ENCODE measurements at regions not wholly inside any gene's neighbourhood (a gene's known extent, or its start where the extent isn't known, plus 50 kb on each side); places are given as distances from the start of the nearest gene placed in this dataset.
"Not testable (repeated sequence)": the region's sequence is repeated elsewhere in the genome, so short reads cannot be mapped to it uniquely, and the experiment has no call there.

- H3K27me3 Mint-ChIP-seq = peaks cover 15 to 24% of the 10 kb centered on the region in 2 donors
- DNase-seq; H3K9me3 ChIP-seq (ENCODE audit: low read length); H3K4me1 ChIP-seq (ENCODE audit: insufficient read depth, low read length); H3K27ac Mint-ChIP-seq; H3K4me3 ChIP-seq (ENCODE audit: low read length); H3K9me3 Mint-ChIP-seq; CTCF ChIA-PET; H3K36me3 ChIP-seq (ENCODE audit: insufficient read depth, low read length); H3K27ac ChIP-seq (ENCODE audit: low read depth, low read length); H3K36me3 Mint-ChIP-seq; H3K27me3 ChIP-seq (ENCODE audit: insufficient read depth, low read length, poor library complexity, severe bottlenecking); POLR2A ChIA-PET; H3K4me3 Mint-ChIP-seq; H3K4me1 Mint-ChIP-seq: not testable (repeated sequence)
Observed at GRCh38 chr4:121616449-121616848, 80.3 kb downstream of the ANXA5 start.

DNA sequence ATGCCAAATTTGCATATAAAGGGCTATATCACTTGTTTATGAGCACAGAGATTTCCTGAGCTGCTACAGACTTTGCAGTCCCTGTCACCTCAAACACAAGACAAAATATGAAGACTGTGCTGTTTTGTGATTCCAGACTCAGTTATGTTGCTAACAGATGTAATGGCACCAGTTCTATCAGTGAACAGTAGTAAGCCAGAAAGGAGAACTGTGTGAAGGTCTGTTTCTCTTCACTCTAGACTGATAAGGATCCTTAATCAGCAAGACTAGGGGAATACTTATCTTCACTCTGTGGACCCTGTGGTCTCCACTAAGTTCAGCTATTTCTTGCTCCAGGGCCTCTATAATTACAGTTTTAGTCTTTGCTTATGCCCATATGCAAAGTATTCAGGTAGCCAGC, 82.7 kb downstream of the ANXA5 start:
- DNase-seq = no peak
- H3K36me3 Mint-ChIP-seq = no peaks in the 10 kb centered on the region
- Histone ChIP-seq H3K27me3 (ENCODE audit: insufficient read depth, low read length, poor library complexity, severe bottlenecking) (no peaks in the 10 kb centered on the region), H3K4me3 (ENCODE audit: low read length) (no peak overlapping the region), H3K4me1 (ENCODE audit: insufficient read depth, low read length) (no peaks in the 10 kb centered on the region), H3K9me3 (ENCODE audit: low read length) (no peaks in the 10 kb centered on the region), H3K36me3 (ENCODE audit: insufficient read depth, low read length) (no peaks in the 10 kb centered on the region), H3K27ac (ENCODE audit: low read depth, low read length) (no peak overlapping the region)
- no peak overlapping the region for H3K27ac Mint-ChIP-seq
- H3K9me3 Mint-ChIP-seq = no peaks in the 10 kb centered on the region
- no peak overlapping the region for H3K4me3 Mint-ChIP-seq
- ChIA-PET POLR2A (no interaction called here), CTCF (no interaction called here)
- no peaks in the 10 kb centered on the region for H3K4me1 Mint-ChIP-seq
- H3K27me3 Mint-ChIP-seq = peaks cover 16 to 39% of the 10 kb centered on the region in 2 donors

DNA sequence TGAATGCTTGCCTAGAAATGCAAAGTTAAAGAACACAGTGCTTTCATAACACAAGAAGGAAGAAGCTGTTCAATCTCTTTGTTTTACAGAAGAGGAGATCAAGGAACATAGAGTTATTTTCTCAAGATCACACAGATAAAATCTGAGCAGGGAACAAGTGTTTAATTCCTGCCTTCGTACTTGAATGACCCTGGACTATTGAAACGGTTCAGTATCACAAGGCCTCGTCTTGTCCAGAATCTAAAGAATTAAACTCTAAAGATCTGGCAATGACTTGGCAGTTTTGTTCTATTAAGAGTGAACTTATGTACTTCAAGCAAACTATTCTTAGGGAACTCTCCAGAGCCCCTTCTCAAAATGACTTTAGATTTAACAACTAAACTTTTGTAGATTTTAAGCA, 97.7 kb downstream of the ANXA5 start:
- H3K27ac Mint-ChIP-seq = no peak overlapping the region
- CTCF ChIA-PET = no interaction called here
- no peak overlapping the region for H3K27ac ChIP-seq (ENCODE audit: low read depth, low read length)

DNA sequence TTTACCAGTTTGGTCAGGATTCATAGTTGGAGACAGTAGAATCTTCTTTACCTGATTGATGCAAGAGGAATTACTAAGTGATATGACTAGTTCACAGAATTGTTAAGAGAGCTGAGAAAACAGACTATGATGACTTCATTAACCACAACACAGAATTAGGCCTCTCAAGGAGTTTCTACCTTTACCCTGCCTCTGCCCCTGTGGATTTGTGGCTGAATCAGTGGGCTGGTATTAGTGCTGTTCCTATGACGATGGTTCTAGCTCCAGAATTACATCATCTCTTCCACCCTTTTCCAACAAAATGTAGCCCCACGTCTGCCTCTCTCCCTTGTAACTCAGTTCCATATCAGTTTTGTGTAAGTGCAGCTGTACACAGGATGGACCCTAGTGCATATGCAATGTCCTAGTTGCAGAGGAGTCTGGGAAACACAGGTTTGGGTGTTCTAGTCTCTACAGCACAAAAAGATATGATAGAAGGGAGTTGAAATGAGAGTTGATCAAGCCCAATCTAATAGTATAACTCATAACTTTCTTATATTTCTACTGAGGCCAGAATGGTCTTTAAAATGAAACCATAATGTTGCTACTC, 99.3 kb downstream of the ANXA5 start:
- Mint-ChIP-seq H3K4me3 (peak overlapping the region in 1 of 7 donors; percentile 20), H3K36me3 (no peaks in the 10 kb centered on the region), H3K27ac (no peak overlapping the region), H3K27me3 (peaks cover 0 to 8% of the 10 kb centered on the region in 2 donors), H3K9me3 (no peaks in the 10 kb centered on the region), H3K4me1 (no peaks in the 10 kb centered on the region)
- no peak overlapping the region for H3K4me3 ChIP-seq (ENCODE audit: low read length)
- ChIA-PET CTCF (no interaction called here), POLR2A (no interaction called here)
- no peaks in the 10 kb centered on the region for H3K4me1 ChIP-seq (ENCODE audit: insufficient read depth, low read length)
- no peaks in the 10 kb centered on the region for H3K9me3 ChIP-seq (ENCODE audit: low read length)
- no peak for DNase-seq
- no peaks in the 10 kb centered on the region for H3K27me3 ChIP-seq (ENCODE audit: insufficient read depth, low read length, poor library complexity, severe bottlenecking)
- no peaks in the 10 kb centered on the region for H3K36me3 ChIP-seq (ENCODE audit: insufficient read depth, low read length)
- H3K27ac ChIP-seq (ENCODE audit: low read depth, low read length) = no peak overlapping the region

More for the DNA sequence above, 97.7 kb downstream of the ANXA5 start:
- H3K27me3 Mint-ChIP-seq = peaks cover 0 to 8% of the 10 kb centered on the region in 2 donors
- Histone ChIP-seq H3K27me3 (ENCODE audit: insufficient read depth, low read length, poor library complexity, severe bottlenecking) (no peaks in the 10 kb centered on the region), H3K4me1 (ENCODE audit: insufficient read depth, low read length) (no peaks in the 10 kb centered on the region), H3K9me3 (ENCODE audit: low read length) (no peaks in the 10 kb centered on the region), H3K36me3 (ENCODE audit: insufficient read depth, low read length) (no peaks in the 10 kb centered on the region), H3K4me3 (ENCODE audit: low read length) (no peak overlapping the region)
- H3K9me3 Mint-ChIP-seq = no peaks in the 10 kb centered on the region
- no peak for DNase-seq
- no peak overlapping the region for H3K4me3 Mint-ChIP-seq
- no peaks in the 10 kb centered on the region for H3K4me1 Mint-ChIP-seq
- POLR2A ChIA-PET = no interaction called here
- no peaks in the 10 kb centered on the region for H3K36me3 Mint-ChIP-seq

- peaks cover 0 to 3% (median 0%) of the 10 kb centered on the region in 5 donors for H3K9me3 Mint-ChIP-seq
- ChIA-PET CTCF (no interaction called here), POLR2A (no interaction called here)
- no peak overlapping the region for H3K4me3 Mint-ChIP-seq
- DNase-seq = no peak
- no peak overlapping the region for H3K27ac Mint-ChIP-seq
- no peaks in the 10 kb centered on the region for H3K36me3 Mint-ChIP-seq
- no peaks in the 10 kb centered on the region for H3K9me3 ChIP-seq (ENCODE audit: low read length)
- H3K27ac ChIP-seq (ENCODE audit: low read depth, low read length) = no peak overlapping the region
- H3K27me3 Mint-ChIP-seq = peaks cover 0 to 15% of the 10 kb centered on the region in 2 donors
- no peaks in the 10 kb centered on the region for H3K4me1 ChIP-seq (ENCODE audit: insufficient read depth, low read length)
- no peak overlapping the region for H3K4me3 ChIP-seq (ENCODE audit: low read length)
- no peaks in the 10 kb centered on the region for H3K4me1 Mint-ChIP-seq
- no peaks in the 10 kb centered on the region for H3K27me3 ChIP-seq (ENCODE audit: insufficient read depth, low read length, poor library complexity, severe bottlenecking)
- no peaks in the 10 kb centered on the region for H3K36me3 ChIP-seq (ENCODE audit: insufficient read depth, low read length)
Observed at GRCh38 chr4:121594796-121595526, 101.8 kb downstream of the ANXA5 start.

GRCh38 chr4:121593760-121594159, 103.0 kb downstream of the ANXA5 start:
- peaks cover 0 to 3% (median 0%) of the 10 kb centered on the region in 5 donors for H3K9me3 Mint-ChIP-seq
- no peaks in the 10 kb centered on the region for H3K4me1 Mint-ChIP-seq
- peaks cover 0 to 26% of the 10 kb centered on the region in 2 donors for H3K27me3 Mint-ChIP-seq
- POLR2A ChIA-PET = no interaction called here
- Histone ChIP-seq H3K9me3 (ENCODE audit: low read length) (no peaks in the 10 kb centered on the region), H3K36me3 (ENCODE audit: insufficient read depth, low read length) (no peaks in the 10 kb centered on the region), H3K4me1 (ENCODE audit: insufficient read depth, low read length) (no peaks in the 10 kb centered on the region), H3K27ac (ENCODE audit: low read depth, low read length) (no peak overlapping the region), H3K27me3 (ENCODE audit: insufficient read depth, low read length, poor library complexity, severe bottlenecking) (peaks cover 3% of the 10 kb centered on the region), H3K4me3 (ENCODE audit: low read length) (no peak overlapping the region)
- H3K27ac Mint-ChIP-seq = no peak overlapping the region
- H3K36me3 Mint-ChIP-seq = no peaks in the 10 kb centered on the region
- DNase-seq = no peak
- CTCF ChIA-PET = no interaction called here
- no peak overlapping the region for H3K4me3 Mint-ChIP-seq

DNA sequence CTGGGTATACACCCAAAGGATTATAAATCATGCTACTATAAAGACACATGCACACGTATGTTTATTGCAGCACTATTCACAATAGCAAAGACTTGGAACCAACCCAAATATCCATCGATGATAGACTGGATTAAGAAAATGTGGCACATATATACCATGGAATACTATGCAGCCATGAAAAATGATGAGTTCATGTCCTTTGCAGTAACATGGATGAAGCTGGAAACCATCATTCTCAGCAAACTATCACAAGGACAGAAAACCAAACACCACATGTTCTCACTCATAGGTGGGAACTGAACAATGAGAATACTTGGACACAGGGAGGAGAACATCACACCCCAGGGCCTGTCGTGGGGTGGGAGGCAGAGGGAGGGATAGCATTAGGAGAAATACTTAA, 104.5 kb downstream of the ANXA5 start:
- H3K4me1 Mint-ChIP-seq; H3K27me3 ChIP-seq (ENCODE audit: insufficient read depth, low read length, poor library complexity, severe bottlenecking); CTCF ChIA-PET; H3K4me3 Mint-ChIP-seq; H3K4me1 ChIP-seq (ENCODE audit: insufficient read depth, low read length); H3K36me3 ChIP-seq (ENCODE audit: insufficient read depth, low read length); H3K9me3 Mint-ChIP-seq; POLR2A ChIA-PET; H3K9me3 ChIP-seq (ENCODE audit: low read length); H3K4me3 ChIP-seq (ENCODE audit: low read length); H3K36me3 Mint-ChIP-seq; H3K27ac ChIP-seq (ENCODE audit: low read depth, low read length); DNase-seq; H3K27ac Mint-ChIP-seq: not testable (repeated sequence)
- H3K27me3 Mint-ChIP-seq = peaks cover 3 to 41% of the 10 kb centered on the region in 2 donors

DNA sequence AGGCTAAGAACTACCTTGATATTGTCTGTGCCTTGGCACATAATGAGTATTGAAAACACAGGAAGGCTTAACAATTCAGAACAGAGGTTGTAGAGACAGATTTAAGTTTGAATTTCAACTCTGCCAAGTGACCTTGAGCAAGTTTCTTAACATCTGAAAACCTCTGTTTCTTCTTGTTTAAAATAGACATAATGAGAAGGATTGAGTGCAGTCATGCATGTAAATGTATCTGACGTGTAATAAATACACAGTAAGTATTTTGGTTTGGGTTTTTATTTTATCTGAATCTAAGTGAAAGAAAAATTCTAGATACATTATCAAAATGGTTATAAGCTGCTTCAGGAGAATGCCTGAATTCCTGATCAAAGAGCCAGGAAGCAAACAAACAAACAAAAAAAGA, 111.9 kb downstream of the ANXA5 start:
- no peak overlapping the region for H3K4me3 Mint-ChIP-seq
- DNase-seq = no peak
- peaks cover 4% of the 10 kb centered on the region for H3K27me3 ChIP-seq (ENCODE audit: insufficient read depth, low read length, poor library complexity, severe bottlenecking)
- no peak overlapping the region for H3K27ac Mint-ChIP-seq
- no peak overlapping the region for H3K27ac ChIP-seq (ENCODE audit: low read depth, low read length)
- H3K9me3 Mint-ChIP-seq = no peaks in the 10 kb centered on the region
- ChIA-PET POLR2A (no interaction called here), CTCF (no interaction called here)
- no peaks in the 10 kb centered on the region for H3K4me1 Mint-ChIP-seq
- no peaks in the 10 kb centered on the region for H3K4me1 ChIP-seq (ENCODE audit: insufficient read depth, low read length)
- H3K9me3 ChIP-seq (ENCODE audit: low read length) = no peaks in the 10 kb centered on the region
- H3K27me3 Mint-ChIP-seq = peaks cover 12 to 75% of the 10 kb centered on the region in 2 donors
- no peaks in the 10 kb centered on the region for H3K36me3 Mint-ChIP-seq
- H3K4me3 ChIP-seq (ENCODE audit: low read length) = no peak overlapping the region
- H3K36me3 ChIP-seq (ENCODE audit: insufficient read depth, low read length) = no peaks in the 10 kb centered on the region
